ENCODE measurements at regions not wholly inside any gene's neighbourhood (a gene's known extent, or its start where the extent isn't known, plus 50 kb on each side); places are given as distances from the start of the nearest gene placed in this dataset.
A peak's percentile ranks its signal among the peaks of the same experiment; 100 is the strongest.

DNA sequence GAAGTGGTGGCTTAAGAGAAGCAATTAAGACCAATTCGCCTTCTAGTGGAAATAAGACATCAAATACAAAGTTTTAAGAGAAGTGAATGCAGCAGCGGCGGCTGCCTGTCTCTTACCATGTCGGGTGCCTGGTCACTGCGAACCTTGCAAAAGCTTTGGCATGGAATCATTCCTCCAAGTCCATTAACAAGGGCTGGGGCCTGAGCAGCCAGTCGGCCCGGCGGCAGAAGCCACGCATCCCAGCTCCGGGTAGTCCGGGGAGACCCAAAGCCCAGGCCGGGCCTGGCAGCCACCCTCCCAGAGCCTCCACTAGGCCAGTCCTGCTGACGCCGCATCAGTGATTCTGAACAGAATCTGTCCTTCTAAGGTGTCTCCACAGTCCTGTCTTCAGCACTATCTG, 321.0 kb downstream of the TMEM121 start:
- no peak overlapping the region for H3K9ac ChIP-seq (ENCODE audit: low read length)
- no peak overlapping the region for H3K4me2 ChIP-seq (replicated peaks; ENCODE audit: low read depth, low read length, poor library complexity, severe bottlenecking)
- Mint-ChIP-seq H3K4me1 (peaks cover 42% of the 10 kb centered on the region), H3K27ac (peak overlapping the region; percentile 78), H3K4me3 (no peak overlapping the region), H3K27me3 (no peaks in the 10 kb centered on the region), H3K9me3 (ENCODE audit: insufficient read depth) (no peaks in the 10 kb centered on the region)
- ATAC-seq (ENCODE audit: low read depth) (no peak), DNase-seq (no peak)
- no peak overlapping the region for H2AFZ ChIP-seq (ENCODE audit: insufficient read depth, low read depth, low read length, poor library complexity, severe bottlenecking)
- intact Hi-C loops (cut with micrococcal nuclease) = loop anchor here (10.0 kb wide), 1 partner anchor 53 kb away; no protein-coding TSS in a partner anchor
- H3K27me3 ChIP-seq (replicated peaks in 1 of 4; ENCODE audit: control extremely low read depth in 1 of 4, control insufficient read depth in 3 of 4, insufficient read depth in 4 of 4, low read length in 3 of 4) = no peaks in the 10 kb centered on the region
- peaks cover 0 to 3% (median 0%) of the 10 kb centered on the region in 3 donors for H3K9me3 ChIP-seq (ENCODE audit: control extremely low read depth in 1 of 3, control insufficient read depth in 2 of 3, insufficient read depth in 1 of 3, low read length in 2 of 3)
- peak overlapping the region in 1 of 2 donors; percentile 69 for H3K27ac ChIP-seq (ENCODE audit: low read length in 2 of 2)
- peaks cover 74% of the 10 kb centered on the region for H4K20me1 ChIP-seq (ENCODE audit: control insufficient read depth, insufficient read depth, low read length, poor library complexity, severe bottlenecking)
- H3K4me3 ChIP-seq (ENCODE audit: control extremely low read depth in 1 of 5, extremely low read depth in 1 of 5, insufficient read depth in 1 of 5, low read depth in 2 of 5, low read length in 4 of 5) = no peak overlapping the region
- ChIA-PET CTCF (interaction anchor here (1.3 kb wide), 1 partner anchor 29 kb away, joined by 3 read pairs; no protein-coding TSS in a partner anchor), POLR2A (interaction anchor here (1.8 kb wide), 1 partner anchor 10 kb away, joined by 12 read pairs; no protein-coding TSS in a partner anchor)
- peaks cover 0 to 74% of the 10 kb centered on the region in 2 experiments for H3K36me3 ChIP-seq (replicated peaks in 1 of 2; ENCODE audit: control extremely low read depth in 1 of 2, control insufficient read depth in 1 of 2, extremely low read depth in 1 of 2, insufficient read depth in 2 of 2, low read length in 1 of 2)
- H3K79me2 ChIP-seq (ENCODE audit: control insufficient read depth, insufficient read depth, low read length) = peaks cover 3% of the 10 kb centered on the region
- TF ChIP-seq, protein P1, sequence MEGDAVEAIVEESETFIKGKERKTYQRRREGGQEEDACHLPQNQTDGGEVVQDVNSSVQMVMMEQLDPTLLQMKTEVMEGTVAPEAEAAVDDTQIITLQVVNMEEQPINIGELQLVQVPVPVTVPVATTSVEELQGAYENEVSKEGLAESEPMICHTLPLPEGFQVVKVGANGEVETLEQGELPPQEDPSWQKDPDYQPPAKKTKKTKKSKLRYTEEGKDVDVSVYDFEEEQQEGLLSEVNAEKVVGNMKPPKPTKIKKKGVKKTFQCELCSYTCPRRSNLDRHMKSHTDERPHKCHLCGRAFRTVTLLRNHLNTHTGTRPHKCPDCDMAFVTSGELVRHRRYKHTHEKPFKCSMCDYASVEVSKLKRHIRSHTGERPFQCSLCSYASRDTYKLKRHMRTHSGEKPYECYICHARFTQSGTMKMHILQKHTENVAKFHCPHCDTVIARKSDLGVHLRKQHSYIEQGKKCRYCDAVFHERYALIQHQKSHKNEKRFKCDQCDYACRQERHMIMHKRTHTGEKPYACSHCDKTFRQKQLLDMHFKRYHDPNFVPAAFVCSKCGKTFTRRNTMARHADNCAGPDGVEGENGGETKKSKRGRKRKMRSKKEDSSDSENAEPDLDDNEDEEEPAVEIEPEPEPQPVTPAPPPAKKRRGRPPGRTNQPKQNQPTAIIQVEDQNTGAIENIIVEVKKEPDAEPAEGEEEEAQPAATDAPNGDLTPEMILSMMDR (IDR thresholded peaks at IDR 0.05) = no peak
- no peak for TF ChIP-seq EZH2 (IDR thresholded peaks at IDR 0.05; ENCODE audit: borderline replicate concordance, insufficient read depth, low read depth, low read length, poor library complexity, severe bottlenecking)
- H3K4me1 ChIP-seq (ENCODE audit: control insufficient read depth in 2 of 2, insufficient read depth in 2 of 2, low read length in 2 of 2) = peaks cover 0 to 8% of the 10 kb centered on the region in 2 donors
- 97% methylated on average over 11 of the region's 14 CpGs for WGBS (ENCODE audit: insufficient coverage)

DNA sequence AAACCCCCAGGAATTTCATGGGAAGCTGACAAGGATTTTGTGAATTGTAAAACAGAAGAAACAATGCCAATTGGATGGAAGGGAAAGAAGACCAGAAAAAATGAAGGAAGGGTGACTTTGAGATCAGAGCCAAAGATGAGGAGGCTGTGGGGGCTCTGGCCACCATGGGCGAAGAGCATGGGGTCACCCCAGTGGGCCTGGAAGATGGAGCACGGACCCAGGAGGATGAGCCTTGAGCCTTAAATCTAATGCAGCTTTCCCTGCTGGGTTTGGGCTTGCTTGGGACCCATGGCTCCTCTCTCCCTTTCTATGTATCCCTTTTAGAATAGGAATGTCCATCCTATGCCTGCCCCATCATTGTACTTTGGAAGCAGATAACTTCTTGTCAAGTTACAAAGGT, 322.2 kb downstream of the TMEM121 start:
- CTCF ChIA-PET = no interaction called here
- peaks cover 0 to 18% of the 10 kb centered on the region in 2 donors for H3K4me1 ChIP-seq (ENCODE audit: control insufficient read depth in 2 of 2, insufficient read depth in 2 of 2, low read length in 2 of 2)
- intact Hi-C loops (cut with micrococcal nuclease) = loop anchor here (10.0 kb wide), 1 partner anchor 54 kb away; no protein-coding TSS in a partner anchor
- no peak for ATAC-seq (ENCODE audit: low read depth)
- peak; percentile 6 for DNase-seq
- H3K9ac ChIP-seq (ENCODE audit: low read length) = no peak overlapping the region
- no peaks in the 10 kb centered on the region for H3K9me3 Mint-ChIP-seq (ENCODE audit: insufficient read depth)
- H3K27me3 ChIP-seq (replicated peaks in 1 of 4; ENCODE audit: control extremely low read depth in 1 of 4, control insufficient read depth in 3 of 4, insufficient read depth in 4 of 4, low read length in 3 of 4) = no peaks in the 10 kb centered on the region
- no peak overlapping the region for H3K4me3 ChIP-seq (ENCODE audit: control extremely low read depth in 1 of 5, extremely low read depth in 1 of 5, insufficient read depth in 1 of 5, low read depth in 2 of 5, low read length in 4 of 5)
- no peak overlapping the region for H2AFZ ChIP-seq (ENCODE audit: insufficient read depth, low read depth, low read length, poor library complexity, severe bottlenecking)
- H3K79me2 ChIP-seq (ENCODE audit: control insufficient read depth, insufficient read depth, low read length) = peaks cover 5% of the 10 kb centered on the region
- H3K4me2 ChIP-seq (replicated peaks; ENCODE audit: low read depth, low read length, poor library complexity, severe bottlenecking) = no peak overlapping the region
- TF ChIP-seq, protein P1 (IDR thresholded peaks at IDR 0.05) = no peak
- no peak for TF ChIP-seq EZH2 (IDR thresholded peaks at IDR 0.05; ENCODE audit: borderline replicate concordance, insufficient read depth, low read depth, low read length, poor library complexity, severe bottlenecking)
- H3K4me1 Mint-ChIP-seq = peaks cover 47% of the 10 kb centered on the region
- peaks cover 2 to 74% of the 10 kb centered on the region in 2 experiments for H3K36me3 ChIP-seq (replicated peaks in 1 of 2; ENCODE audit: control extremely low read depth in 1 of 2, control insufficient read depth in 1 of 2, extremely low read depth in 1 of 2, insufficient read depth in 2 of 2, low read length in 1 of 2)
- WGBS (ENCODE audit: insufficient coverage) = 100% methylated on average over 2 of the region's 2 CpGs
- H3K27ac Mint-ChIP-seq = peak overlapping the region; percentile 88
- H3K27ac ChIP-seq (ENCODE audit: low read length in 2 of 2) = peak overlapping the region in 1 of 2 donors; percentile 59
- H3K4me3 Mint-ChIP-seq = no peak overlapping the region
- POLR2A ChIA-PET = interaction anchor here (1.2 kb wide), 1 partner anchor 13 kb away, joined by 3 read pairs; no protein-coding TSS in a partner anchor
- peaks cover 0 to 12% (median 0%) of the 10 kb centered on the region in 3 donors for H3K9me3 ChIP-seq (ENCODE audit: control extremely low read depth in 1 of 3, control insufficient read depth in 2 of 3, insufficient read depth in 1 of 3, low read length in 2 of 3)
- peaks cover 77% of the 10 kb centered on the region for H4K20me1 ChIP-seq (ENCODE audit: control insufficient read depth, insufficient read depth, low read length, poor library complexity, severe bottlenecking)
- no peaks in the 10 kb centered on the region for H3K27me3 Mint-ChIP-seq
